Nephron (organoid): ENCODE measurements at regions not wholly inside any gene's neighbourhood (a gene's known extent, or its start where the extent isn't known, plus 50 kb on each side); places are given as distances from the start of the nearest gene placed in this dataset.
A peak's percentile ranks its signal among the peaks of the same experiment; 100 is the strongest.

ENCODE experiments used
- H3K27ac Mint-ChIP-seq, 3 experiments: 2 replicates each; pipeline ENCODE4 v1.8.0; 2020; ENCODE audit warnings: mixed read lengths in 3 of 3, mild to moderate bottlenecking in 2 of 3, moderate library complexity in 1 of 3
- H3K27me3 Mint-ChIP-seq: 2 replicates; pipeline ENCODE4 v1.8.0; 2021; ENCODE audit warnings: low read depth, mild to moderate bottlenecking, moderate library complexity, mixed read lengths
- H3K36me3 Mint-ChIP-seq: 2 replicates; pipeline ENCODE4 v1.8.0; 2020; ENCODE audit warnings: low read depth, mixed read lengths
- H3K4me1 Mint-ChIP-seq: 2 replicates; pipeline ENCODE4 v1.8.0; 2020; ENCODE audit warnings: mixed read lengths
- H3K4me3 Mint-ChIP-seq, 3 experiments: 2 replicates each; pipeline ENCODE4 v1.8.0; 2020; ENCODE audit warnings: mild to moderate bottlenecking in 3 of 3, mixed read lengths in 3 of 3, moderate library complexity in 2 of 3
- H3K9me3 Mint-ChIP-seq: 2 replicates; pipeline ENCODE4 v1.8.0; 2020; ENCODE audit warnings: mixed read lengths
- CTCF ChIP-seq, 3 experiments: fragments of 200-600 bp; sonication (generic); IDR thresholded peaks; one replicate each; pipeline ENCODE4 v1.5.0; 2021; ENCODE audit warnings: antibody characterized with exemption in 3 of 3; ENCODE audit not compliant: unreplicated experiment in 3 of 3

DNA sequence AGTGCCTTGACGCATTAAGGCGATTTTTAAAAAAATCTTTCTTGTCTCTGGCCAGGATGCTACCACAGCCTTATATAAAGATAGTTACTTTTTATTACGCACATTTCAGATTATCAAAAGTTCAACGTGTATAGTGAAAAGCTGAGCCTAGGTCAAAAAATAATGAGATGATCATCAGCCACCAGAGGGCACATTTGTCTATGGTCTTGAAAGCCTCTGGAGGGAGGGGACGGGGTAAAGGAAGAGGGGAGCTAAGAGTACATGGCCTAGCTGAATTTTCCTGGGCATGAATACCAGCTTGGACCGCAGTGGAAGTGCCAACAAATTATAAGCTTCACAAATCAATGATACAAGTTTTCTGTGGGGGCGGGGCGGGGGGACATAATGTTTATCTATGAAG is 285.9 kb upstream of the SMIM30 start:
- Mint-ChIP-seq H3K27ac (peak overlapping the region in 2 of 3 experiments; percentile 4 to 6), H3K27me3 (peaks cover 4% of the 10 kb centered on the region), H3K4me1 (peaks cover 9% of the 10 kb centered on the region), H3K9me3 (peaks cover 8% of the 10 kb centered on the region), H3K4me3 (no peak overlapping the region), H3K36me3 (no peaks in the 10 kb centered on the region)
- peak in 1 of 3 experiments; percentile 32 for TF ChIP-seq CTCF (IDR thresholded peaks at IDR 0.05; ENCODE audit: unreplicated experiment in 3 of 3)

GRCh38 chr7:113402482-113402881 is 284.1 kb upstream of the SMIM30 start:
- Mint-ChIP-seq H3K9me3 (peaks cover 11% of the 10 kb centered on the region), H3K4me1 (peaks cover 9% of the 10 kb centered on the region), H3K4me3 (no peak overlapping the region), H3K36me3 (no peaks in the 10 kb centered on the region), H3K27me3 (peaks cover 4% of the 10 kb centered on the region), H3K27ac (peak overlapping the region in 2 of 3 experiments; percentile 78 to 90)
- no peak for TF ChIP-seq CTCF (IDR thresholded peaks at IDR 0.05; ENCODE audit: unreplicated experiment in 3 of 3)

GRCh38 chr7:113402005-113402404 is 283.7 kb upstream of the SMIM30 start:
- Mint-ChIP-seq H3K36me3 (no peaks in the 10 kb centered on the region), H3K4me1 (peaks cover 9% of the 10 kb centered on the region), H3K4me3 (no peak overlapping the region), H3K27me3 (peaks cover 4% of the 10 kb centered on the region), H3K27ac (peak overlapping the region in 2 of 3 experiments; percentile 78 to 90), H3K9me3 (peaks cover 11% of the 10 kb centered on the region)
- TF ChIP-seq CTCF (IDR thresholded peaks at IDR 0.05; ENCODE audit: unreplicated experiment in 3 of 3) = no peak

GRCh38 chr7:113394856-113395255 is 276.5 kb upstream of the SMIM30 start:
- Mint-ChIP-seq H3K9me3 (peaks cover 11% of the 10 kb centered on the region), H3K27me3 (no peaks in the 10 kb centered on the region), H3K4me3 (no peak overlapping the region), H3K4me1 (no peaks in the 10 kb centered on the region), H3K36me3 (no peaks in the 10 kb centered on the region), H3K27ac (no peak overlapping the region)
- no peak for TF ChIP-seq CTCF (IDR thresholded peaks at IDR 0.05; ENCODE audit: unreplicated experiment in 3 of 3)

DNA sequence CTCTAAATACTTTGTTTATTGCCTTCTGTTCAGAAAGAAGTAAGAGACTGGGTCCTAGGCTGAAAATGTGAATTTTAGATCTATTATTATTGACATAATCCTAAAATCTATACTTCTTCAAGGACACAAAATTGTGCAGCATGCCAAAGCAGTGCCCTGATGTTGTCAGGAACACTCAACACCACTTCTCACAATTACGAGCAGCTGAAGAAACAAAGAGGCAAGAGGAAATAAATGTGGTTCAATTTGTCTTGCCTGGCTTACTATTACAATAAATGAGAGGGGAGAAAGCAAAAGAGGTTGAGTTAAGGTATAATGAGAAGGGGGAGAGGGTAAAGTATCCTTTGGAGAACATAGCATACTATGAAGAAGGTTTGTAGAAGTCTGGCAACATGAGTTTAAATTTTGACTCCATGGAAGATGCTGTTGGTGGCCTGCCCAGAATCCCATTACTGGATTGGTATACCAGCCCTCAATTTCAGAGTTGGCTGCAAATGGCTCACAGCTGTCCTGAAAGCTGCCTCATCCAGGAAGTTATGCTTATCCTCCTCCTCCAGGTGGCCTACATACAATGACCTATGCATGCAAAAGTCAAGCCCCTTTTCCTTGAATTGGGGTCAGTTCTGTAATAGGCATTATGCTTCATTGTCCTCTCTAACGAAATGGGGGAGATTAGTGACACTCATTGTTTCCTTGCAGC is 274.6 kb upstream of the SMIM30 start:
- Mint-ChIP-seq H3K9me3 (peaks cover 16% of the 10 kb centered on the region), H3K36me3 (no peaks in the 10 kb centered on the region), H3K4me3 (no peak overlapping the region), H3K27ac (peak overlapping the region in 1 of 3 experiments; percentile 30), H3K27me3 (no peaks in the 10 kb centered on the region), H3K4me1 (no peaks in the 10 kb centered on the region)
- TF ChIP-seq CTCF (IDR thresholded peaks at IDR 0.05; ENCODE audit: unreplicated experiment in 3 of 3) = no peak

DNA sequence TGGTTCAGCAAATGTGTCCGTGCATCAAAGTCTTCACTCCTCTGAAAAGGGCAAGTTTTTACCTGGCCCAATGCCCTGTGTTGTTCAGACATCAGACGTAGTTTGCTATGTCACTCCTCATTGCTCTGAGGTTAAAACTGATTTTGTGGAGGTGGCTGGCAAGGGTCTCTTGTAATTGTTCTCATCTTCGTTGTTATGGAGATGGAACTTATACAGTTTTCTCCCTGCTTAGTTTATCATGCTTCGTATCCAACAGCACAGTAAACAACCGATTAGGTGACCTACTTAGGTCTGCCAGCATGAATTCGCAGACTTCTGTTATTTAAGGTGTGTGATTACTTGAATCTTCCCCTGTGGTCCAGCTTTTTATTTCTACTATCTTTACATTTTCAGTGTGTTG is 274.1 kb upstream of the SMIM30 start:
- Mint-ChIP-seq H3K36me3 (no peaks in the 10 kb centered on the region), H3K4me1 (no peaks in the 10 kb centered on the region), H3K4me3 (no peak overlapping the region), H3K27me3 (no peaks in the 10 kb centered on the region), H3K9me3 (peaks cover 16% of the 10 kb centered on the region), H3K27ac (no peak overlapping the region)
- TF ChIP-seq CTCF (IDR thresholded peaks at IDR 0.05; ENCODE audit: unreplicated experiment in 3 of 3) = no peak
